ENCODE measurements at regions not wholly inside any gene's neighbourhood (a gene's known extent, or its start where the extent isn't known, plus 50 kb on each side); places are given as distances from the start of the nearest gene placed in this dataset.

DNA sequence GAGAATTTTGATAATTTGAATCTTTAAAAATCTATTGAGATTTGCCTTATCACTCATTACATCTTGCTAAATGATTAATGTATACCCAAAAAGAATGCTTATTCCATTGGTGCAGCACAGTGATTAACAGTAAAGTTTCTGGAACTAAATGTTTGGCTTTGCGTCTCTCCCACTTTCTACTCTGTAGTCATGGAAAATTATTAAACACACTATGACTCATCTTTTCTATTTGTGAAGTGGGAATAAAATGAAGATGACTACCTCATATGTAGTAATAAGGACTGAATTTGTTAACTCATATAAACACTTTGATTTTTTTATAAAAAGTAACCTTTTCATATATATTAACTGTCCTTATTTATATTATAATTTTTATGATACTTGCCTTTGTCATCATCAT lies 118.1 kb downstream of the RERGL start:
- TF ChIP-seq ZFX (IDR thresholded peaks at IDR 0.05) (no peak), CTCF (conservative IDR thresholded peaks at IDR 0.05) (no peak)
- no peak overlapping the region for H3K27ac ChIP-seq

DNA sequence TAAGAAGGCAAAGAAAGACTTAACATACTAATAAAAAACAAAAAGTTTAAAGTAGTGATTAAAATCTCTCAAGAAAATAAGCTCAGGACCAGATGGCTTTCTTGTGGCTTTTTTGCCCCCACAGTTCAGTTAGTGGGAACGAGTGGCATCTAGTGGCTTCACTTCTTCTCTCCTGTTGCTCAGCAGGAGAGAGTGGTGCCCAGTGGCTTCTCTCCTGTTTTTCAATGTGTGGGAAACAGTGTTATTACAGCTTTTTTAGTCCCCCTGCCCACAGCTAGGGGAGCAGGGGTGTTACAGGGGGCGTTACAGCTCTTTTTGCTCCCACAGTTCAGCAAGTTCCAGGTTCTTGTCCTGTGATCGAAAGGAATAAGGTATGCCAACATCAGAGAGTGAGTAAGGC lies 135.2 kb downstream of the RERGL start:
- H3K27ac ChIP-seq = no peak overlapping the region
- TF ChIP-seq CTCF (conservative IDR thresholded peaks at IDR 0.05) (no peak), ZFX (IDR thresholded peaks at IDR 0.05) (no peak)

- H3K27ac ChIP-seq = no peak overlapping the region
- TF ChIP-seq CTCF (conservative IDR thresholded peaks at IDR 0.05) (no peak), ZFX (IDR thresholded peaks at IDR 0.05) (no peak)
These were observed 139.1 kb downstream of the RERGL start for GRCh38 chr12:17950898-17951297.

- TF ChIP-seq CTCF (conservative IDR thresholded peaks at IDR 0.05) = no peak
- no peak for TF ChIP-seq ZFX (IDR thresholded peaks at IDR 0.05)
- H3K27ac ChIP-seq = no peak overlapping the region
These were observed 140.3 kb downstream of the RERGL start for GRCh38 chr12:17949558-17950141.

DNA sequence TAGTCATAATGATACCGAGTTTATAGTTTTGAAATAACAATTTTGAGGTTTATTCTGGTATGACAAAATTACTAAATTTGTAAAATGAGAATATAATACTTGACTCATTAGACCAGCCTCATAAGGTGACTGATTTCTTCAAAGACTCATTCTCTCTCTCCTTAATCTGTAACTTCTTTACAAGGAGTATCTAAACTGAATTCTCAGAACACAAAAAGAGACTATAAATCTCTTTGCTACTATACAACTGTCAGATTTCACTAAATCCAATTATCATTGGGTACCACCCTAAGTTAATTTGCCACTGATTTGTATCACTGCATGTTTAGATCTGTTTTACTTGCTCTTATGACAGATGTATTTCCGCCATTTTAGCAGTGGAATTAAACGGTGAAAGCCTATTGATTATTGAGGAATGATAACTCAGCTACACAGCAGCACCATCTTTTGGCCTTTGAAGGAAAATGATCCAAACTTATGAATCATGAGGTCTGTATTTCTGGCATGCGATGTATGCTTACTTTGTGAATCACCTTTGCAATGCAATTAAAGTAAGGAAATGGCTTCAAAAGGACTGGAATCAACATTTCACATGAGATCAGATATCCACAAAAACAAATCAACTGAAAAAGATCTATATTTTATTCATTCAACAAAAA lies 161.2 kb downstream of the RERGL start:
- H3K27ac ChIP-seq = no peak overlapping the region
- TF ChIP-seq ZFX (IDR thresholded peaks at IDR 0.05) (no peak), CTCF (conservative IDR thresholded peaks at IDR 0.05) (peak; percentile 22; the same call in 1 of the 2 replicates)

- TF ChIP-seq CTCF (conservative IDR thresholded peaks at IDR 0.05) (no peak), ZFX (IDR thresholded peaks at IDR 0.05) (no peak)
- no peak overlapping the region for H3K27ac ChIP-seq
These were observed 172.0 kb downstream of the RERGL start for GRCh38 chr12:17918013-17918412.

- TF ChIP-seq ZFX (IDR thresholded peaks at IDR 0.05) (no peak), CTCF (conservative IDR thresholded peaks at IDR 0.05) (no peak)
These were observed 205.4 kb downstream of the RERGL start for GRCh38 chr12:17884581-17884980.

More at GRCh38 chr12:17884581-17884980, 205.4 kb downstream of the RERGL start:
- H3K27ac ChIP-seq = no peak overlapping the region
